H1 (cell line): ENCODE measurements at regions not wholly inside any gene's neighbourhood (a gene's known extent, or its start where the extent isn't known, plus 50 kb on each side); places are given as distances from the start of the nearest gene placed in this dataset.

Experiments used
- CTCF ChIA-PET: fragments of 300-600 bp; sonication (Branson Sonifier 250); formaldehyde crosslinking; loops from one replicate; lab custom pipeline; 2021; ENCODE audit not compliant: partially characterized antibody; lab: Charles Lee
- POLR2A ChIA-PET: fragments of 300-600 bp; sonication (Branson Sonifier 250); formaldehyde crosslinking; loops from one replicate; lab custom pipeline; 2021; ENCODE audit warnings: inconsistent platforms; ENCODE audit not compliant: partially characterized antibody; lab: Charles Lee
- DNase-seq, 2 experiments: peaks; one replicate each; pipeline versions ENCODE4 v3.0.0 to v3.0.0-alpha.2; 2010 to 2022; ENCODE audit warnings: low spot score in 2 of 2, low read depth in 1 of 2, mixed read lengths in 1 of 2
- FAIRE-seq: peaks from 2 replicates; lab custom pipeline; 2011; peaks lifted over from hg19 to GRCh38; lab: Jason Lieb, UNC
- H2AFZ ChIP-seq: 2 replicates; pipeline ENCODE4 v1.8.1; 2012; ENCODE audit warnings: low read length, inconsistent platforms
- H2AK5ac ChIP-seq: 2 replicates; pipeline ENCODE4 v1.6.1; 2013; ENCODE audit warnings: low read depth, low read length
- H2BK120ac ChIP-seq: replicated peaks from 2 replicates; pipeline ENCODE3; 2013; ENCODE audit warnings: low read depth, low read length, inconsistent platforms
- H2BK12ac ChIP-seq: 2 replicates; pipeline ENCODE4 v1.6.1; 2013; ENCODE audit warnings: low read depth, low read length
- H2BK15ac ChIP-seq: 2 replicates; pipeline ENCODE4 v1.6.1; 2013; ENCODE audit warnings: low read length
- H2BK20ac ChIP-seq: 2 replicates; pipeline ENCODE4 v1.6.1; 2013; ENCODE audit warnings: low read length
- H2BK5ac ChIP-seq: 2 replicates; pipeline ENCODE4 v1.6.1; 2013; ENCODE audit warnings: low read depth, low read length
- H3K14ac ChIP-seq: 2 replicates; pipeline ENCODE4 v1.6.1; 2013; ENCODE audit warnings: inconsistent platforms; ENCODE audit not compliant: insufficient read length
- H3K18ac ChIP-seq: 2 replicates; pipeline ENCODE4 v1.6.1; 2013; ENCODE audit warnings: low read length; ENCODE audit errors: extremely low read depth
- H3K23ac ChIP-seq: 2 replicates; pipeline ENCODE4 v1.6.1; 2013; ENCODE audit warnings: inconsistent platforms; ENCODE audit not compliant: insufficient read length
- H3K23me2 ChIP-seq: 2 replicates; pipeline ENCODE4 v1.6.1; 2013; ENCODE audit warnings: low read depth, low read length
- H3K27ac ChIP-seq: 2 replicates; pipeline ENCODE4 v1.6.1; 2011; ENCODE audit warnings: low read depth, low read length, inconsistent platforms
- H3K27me3 ChIP-seq, 4 experiments: replicated peaks in 1 of 4; 1 replicate in 1 of 4; 2 replicates in 3 of 4; pipeline versions ENCODE4 v1.6.1 to v1.8.1; 2011 to 2013; ENCODE audit warnings: low read length in 3 of 4, mild to moderate bottlenecking in 3 of 4, inconsistent platforms in 2 of 4, mixed read lengths in 2 of 4, moderate library complexity in 1 of 4; ENCODE audit not compliant: control insufficient read depth in 3 of 4, insufficient read depth in 3 of 4; ENCODE audit errors: extremely low read depth in 1 of 4
- H3K36me3 ChIP-seq, 4 experiments: 2 replicates each; pipeline versions ENCODE4 v1.6.1 to v1.8.1; 2011 to 2013; ENCODE audit warnings: mild to moderate bottlenecking in 4 of 4, low read length in 3 of 4, moderate library complexity in 2 of 4, control low read depth in 1 of 4, inconsistent platforms in 1 of 4; ENCODE audit not compliant: insufficient read depth in 4 of 4, control insufficient read depth in 2 of 4
- H3K4ac ChIP-seq: replicated peaks from 2 replicates; pipeline ENCODE3; 2013; ENCODE audit warnings: low read length, low read depth, mixed read lengths, inconsistent platforms; ENCODE audit not compliant: insufficient read length
- H3K4me1 ChIP-seq, 4 experiments: replicated peaks in 1 of 4; 1 replicate in 1 of 4; 2 replicates in 3 of 4; pipeline versions ENCODE4 v1.6.1 to v1.8.1; 2011 to 2013; ENCODE audit warnings: low read length in 3 of 4, inconsistent platforms in 2 of 4, mixed read lengths in 1 of 4; ENCODE audit not compliant: insufficient read depth in 4 of 4, control insufficient read depth in 3 of 4
- H3K4me2 ChIP-seq, 2 experiments: 2 replicates each; pipeline versions ENCODE4 v1.6.1 to v1.8.1; 2011 to 2013; ENCODE audit warnings: low read depth in 2 of 2, low read length in 2 of 2, control low read depth in 1 of 2, inconsistent platforms in 1 of 2, mild to moderate bottlenecking in 1 of 2; ENCODE audit not compliant: insufficient read depth in 1 of 2
- H3K4me3 ChIP-seq, 4 experiments: fragments of 200-600, 300-600 bp in 1 of 4; sonication (generic), shearing (Covaris generic), sonication (Bioruptor Twin) in 1 of 4; 2 replicates each; pipeline versions ENCODE4 v1.5.1 to v1.8.1; 2011 to 2016; ENCODE audit warnings: low read length in 4 of 4, low read depth in 3 of 4, control low read depth in 2 of 4, inconsistent platforms in 2 of 4, mild to moderate bottlenecking in 2 of 4, mixed read lengths in 1 of 4, moderate library complexity in 1 of 4; ENCODE audit not compliant: insufficient read depth in 2 of 4; ENCODE audit errors: extremely low read depth in 1 of 4
- H3K56ac ChIP-seq: replicated peaks from 2 replicates; pipeline ENCODE3; 2013; ENCODE audit warnings: low read depth, mild to moderate bottlenecking, mixed read lengths, low read length, inconsistent platforms; ENCODE audit not compliant: insufficient read length
- H3K79me1 ChIP-seq: 2 replicates; pipeline ENCODE4 v1.6.1; 2013; ENCODE audit warnings: low read depth, low read length, control low read depth
- H3K79me2 ChIP-seq, 2 experiments: 2 replicates each; pipeline versions ENCODE4 v1.6.1 to v1.8.1; 2012 to 2013; ENCODE audit warnings: low read length in 2 of 2, mild to moderate bottlenecking in 2 of 2, inconsistent platforms in 1 of 2; ENCODE audit not compliant: insufficient read depth in 2 of 2, control insufficient read depth in 1 of 2
- H3K9ac ChIP-seq, 4 experiments: replicated peaks in 1 of 4; 1 replicate in 1 of 4; 2 replicates in 3 of 4; pipeline versions ENCODE4 v1.6.1 to v1.8.1; 2011 to 2013; ENCODE audit warnings: low read depth in 3 of 4, low read length in 3 of 4, control low read depth in 2 of 4, mild to moderate bottlenecking in 2 of 4, moderate library complexity in 2 of 4, inconsistent platforms in 1 of 4; ENCODE audit errors: extremely low read depth in 1 of 4
- H3K9me3 ChIP-seq, 2 experiments: 2 replicates each; pipeline versions ENCODE4 v1.6.1 to v1.8.1; 2012 to 2013; ENCODE audit warnings: mild to moderate bottlenecking in 2 of 2, moderate library complexity in 2 of 2, control low read depth in 1 of 2, inconsistent platforms in 1 of 2, low read depth in 1 of 2, low read length in 1 of 2, mixed read lengths in 1 of 2; ENCODE audit not compliant: insufficient read depth in 2 of 2
- H4K20me1 ChIP-seq, 2 experiments: replicated peaks in 1 of 2; 2 replicates each; pipeline versions ENCODE3 to v1.8.1; 2011 to 2013; ENCODE audit warnings: inconsistent platforms in 2 of 2, low read length in 2 of 2, mild to moderate bottlenecking in 1 of 2; ENCODE audit not compliant: insufficient read depth in 2 of 2, control insufficient read depth in 1 of 2
- H4K5ac ChIP-seq: 2 replicates; pipeline ENCODE4 v1.6.1; 2013; ENCODE audit warnings: low read length, low read depth, mixed read lengths, inconsistent platforms; ENCODE audit not compliant: insufficient read length
- H4K8ac ChIP-seq: 2 replicates; pipeline ENCODE4 v1.8.0; 2013; ENCODE audit warnings: mild to moderate bottlenecking, moderate library complexity, low read length, inconsistent platforms; ENCODE audit not compliant: insufficient read depth; ENCODE audit errors: extremely low read depth
- H4K91ac ChIP-seq: replicated peaks from 2 replicates; pipeline ENCODE3; 2013; ENCODE audit warnings: low read length, mixed read lengths, inconsistent platforms; ENCODE audit not compliant: insufficient read length
- HDAC2 ChIP-seq, 2 experiments: fragments of 300-600 bp in 1 of 2; sonication (generic) in 1 of 2; IDR thresholded peaks; 2 replicates each; pipeline ENCODE4 v1.6.1; 2011 to 2012; ENCODE audit warnings: low read depth in 2 of 2, low read length in 2 of 2, mild to moderate bottlenecking in 2 of 2, moderate library complexity in 2 of 2, borderline replicate concordance in 1 of 2, inconsistent platforms in 1 of 2
- KDM1A ChIP-seq: fragments of 200-600, 300-600 bp; sonication (generic); IDR thresholded peaks from 2 replicates; pipeline ENCODE4 v1.7.1; 2016; ENCODE audit warnings: mild to moderate bottlenecking, low read length, borderline replicate concordance
- POLR2A ChIP-seq, 2 experiments: IDR thresholded peaks; 1 replicate in 1 of 2; 2 replicates in 1 of 2; pipeline ENCODE4 v1.6.1; 2011; ENCODE audit warnings: low read depth in 2 of 2, low read length in 2 of 2, mild to moderate bottlenecking in 2 of 2; ENCODE audit errors: control extremely low read depth in 1 of 2
- SP2 ChIP-seq: IDR thresholded peaks from 2 replicates; pipeline ENCODE4 v1.6.1; 2012; ENCODE audit warnings: mild to moderate bottlenecking, low read length, inconsistent platforms
- WGBS, 2 experiments: shearing (Covaris generic) in 1 of 2; methylation state at CpG; one replicate each; pipeline versions ENCODE4 v1.1.6 to v1.1.7; 2013 to 2015; ENCODE audit warnings: low lambda C conversion rate in 2 of 2, mixed read lengths in 2 of 2, inconsistent platforms in 1 of 2, low coverage in 1 of 2, missing lambda C conversion rate in 1 of 2; ENCODE audit not compliant: insufficient replicate concordance in 2 of 2, insufficient coverage in 1 of 2, insufficient read length in 1 of 2; ENCODE audit errors: extremely low coverage in 1 of 2, missing lambda C conversion rate in 1 of 2; 5-methylcytosine and 5-hydroxymethylcytosine counted together

DNA sequence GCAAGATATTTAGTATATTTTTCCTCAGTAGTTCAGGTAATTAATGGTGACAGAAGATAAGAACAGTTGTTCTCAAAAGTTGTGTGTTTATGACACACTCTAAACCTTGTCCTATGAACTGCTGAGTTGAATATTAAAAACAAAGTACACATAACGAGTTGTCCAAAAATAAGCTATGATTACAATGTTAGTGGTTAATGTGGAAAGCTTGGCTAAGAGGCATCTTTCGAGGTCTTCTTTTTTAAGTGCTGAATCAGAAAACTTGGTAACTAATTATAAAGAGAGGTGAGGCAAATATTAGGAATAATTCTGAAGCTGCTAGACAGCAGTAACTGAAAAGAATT is 1088.7 kb downstream of the SUCLG1 start:
- ChIA-PET POLR2A (no interaction called here), CTCF (no interaction called here)
- no peak overlapping the region for H3K23ac ChIP-seq
- no peak overlapping the region for H2AK5ac ChIP-seq
- no peak overlapping the region for H3K14ac ChIP-seq
- no peaks in the 10 kb centered on the region for H3K36me3 ChIP-seq
- no peak overlapping the region for H2BK12ac ChIP-seq
- DNase-seq = no peak
- FAIRE-seq = no peak
- no peak overlapping the region for H3K18ac ChIP-seq
- H2BK120ac ChIP-seq = no peak overlapping the region
- WGBS, 2 experiments = 96% methylated on average over 2 of the region's 2 CpGs; no CpG with 5 or more reads in 1 of the 2 experiments
- no peaks in the 10 kb centered on the region for H4K20me1 ChIP-seq
- H3K79me1 ChIP-seq = no peaks in the 10 kb centered on the region
- H2AFZ ChIP-seq = no peak overlapping the region
- no peak overlapping the region for H3K4me2 ChIP-seq
- no peaks in the 10 kb centered on the region for H3K4me1 ChIP-seq
- no peaks in the 10 kb centered on the region for H3K79me2 ChIP-seq
- H3K56ac ChIP-seq = no peak overlapping the region
- no peak overlapping the region for H2BK5ac ChIP-seq
- H4K91ac ChIP-seq = no peak overlapping the region
- TF ChIP-seq HDAC2 (IDR thresholded peaks at IDR 0.05; ENCODE audit: borderline replicate concordance in 1 of 2, low read depth in 2 of 2, low read length in 2 of 2) = no peak
- no peak for TF ChIP-seq KDM1A
- TF ChIP-seq SP2 = no peak
- no peak for TF ChIP-seq POLR2A (IDR thresholded peaks at IDR 0.05; ENCODE audit: control extremely low read depth in 1 of 2, low read depth in 2 of 2, low read length in 2 of 2)
- no peak overlapping the region for H2BK20ac ChIP-seq
- H4K8ac ChIP-seq = no peak overlapping the region
- H3K4me3 ChIP-seq = no peak overlapping the region
- no peak overlapping the region for H2BK15ac ChIP-seq
- no peaks in the 10 kb centered on the region for H3K9me3 ChIP-seq
- no peaks in the 10 kb centered on the region for H3K23me2 ChIP-seq
- H3K9ac ChIP-seq = no peak overlapping the region
- no peak overlapping the region for H3K4ac ChIP-seq
- no peaks in the 10 kb centered on the region for H3K27me3 ChIP-seq
- no peak overlapping the region for H3K27ac ChIP-seq
- H4K5ac ChIP-seq = no peak overlapping the region
